GM18499 (cell line): ENCODE measurements at regions not wholly inside any gene's neighbourhood (a gene's known extent, or its start where the extent isn't known, plus 50 kb on each side); places are given as distances from the start of the nearest gene placed in this dataset.
"Not testable (repeated sequence)": the region's sequence is repeated elsewhere in the genome, so short reads cannot be mapped to it uniquely, and the experiment has no call there.

Experiments
- ATAC-seq: cut with Tn5 transposase; IDR thresholded peaks from one replicate; pipeline ENCODE4 v1.9.1; 2021; ENCODE audit warnings: moderate number of reproducible peaks; ENCODE audit not compliant: insufficient read depth, unreplicated experiment

GRCh38 chr13:75180805-75181455, 301.0 kb downstream of the TBC1D4 start:
- no peak for ATAC-seq

- no peak for ATAC-seq
These were observed 303.5 kb downstream of the TBC1D4 start for GRCh38 chr13:75178436-75178835.

- ATAC-seq = no peak
These were observed 306.4 kb downstream of the TBC1D4 start for GRCh38 chr13:75175575-75175974.

GRCh38 chr13:75175097-75175496, 306.9 kb downstream of the TBC1D4 start:
- ATAC-seq = not testable (repeated sequence)

GRCh38 chr13:75174481-75174880, 307.5 kb downstream of the TBC1D4 start:
- no peak for ATAC-seq

- ATAC-seq = no peak
These were observed 308.3 kb downstream of the TBC1D4 start for GRCh38 chr13:75173457-75174356.

- no peak for ATAC-seq
These were observed 311.7 kb downstream of the TBC1D4 start for GRCh38 chr13:75170311-75170710.

GRCh38 chr13:75165543-75166230, 316.3 kb downstream of the TBC1D4 start:
- no peak for ATAC-seq

- ATAC-seq = no peak
These were observed 320.2 kb downstream of the TBC1D4 start for GRCh38 chr13:75161804-75162203.

GRCh38 chr13:75160984-75161383, 321.0 kb downstream of the TBC1D4 start:
- no peak for ATAC-seq

GRCh38 chr13:75154331-75154730, 327.6 kb downstream of the TBC1D4 start:
- no peak for ATAC-seq

GRCh38 chr13:75153834-75154233, 328.1 kb downstream of the TBC1D4 start:
- ATAC-seq = no peak

- no peak for ATAC-seq
These were observed 328.6 kb downstream of the TBC1D4 start for GRCh38 chr13:75153386-75153785.

GRCh38 chr13:75151081-75151643, 330.8 kb downstream of the TBC1D4 start:
- no peak for ATAC-seq

- ATAC-seq = no peak
These were observed 332.2 kb downstream of the TBC1D4 start for GRCh38 chr13:75149776-75150175.

- ATAC-seq = no peak
These were observed 334.0 kb downstream of the TBC1D4 start for GRCh38 chr13:75147946-75148345.

- no peak for ATAC-seq
These were observed 335.5 kb downstream of the TBC1D4 start for GRCh38 chr13:75146436-75146835.

- ATAC-seq = no peak
These were observed 336.0 kb downstream of the TBC1D4 start for GRCh38 chr13:75145927-75146326.

- ATAC-seq = no peak
These were observed 342.7 kb downstream of the TBC1D4 start for GRCh38 chr13:75139291-75139690.

- ATAC-seq = no peak
These were observed 343.9 kb downstream of the TBC1D4 start for GRCh38 chr13:75137911-75138571.
